Spleen (tissue), 7 donors: ENCODE measurements at regions not wholly inside any gene's neighbourhood (a gene's known extent, or its start where the extent isn't known, plus 50 kb on each side); places are given as distances from the start of the nearest gene placed in this dataset.

Experiments
- CTCF ChIP-seq, 11 experiments: fragments of 200-600 bp in 7 of 11; fragments of 450-650 bp in 4 of 11; sonication (generic) in 4 of 11; IDR thresholded peaks in 8 of 11; conservative IDR thresholded peaks in 3 of 11; 1 replicate in 7 of 11; 2 replicates in 4 of 11; pipeline versions ENCODE4 v1.4.0 to v1.8.0; 2016 to 2021; ENCODE audit warnings: antibody characterized with exemption in 11 of 11, inconsistent platforms in 4 of 11, mild to moderate bottlenecking in 1 of 11
- POLR2A ChIP-seq, 3 donors: fragments of 450-650 bp; IDR thresholded peaks; one replicate each; pipeline ENCODE4 v1.5.1; 2017; ENCODE audit warnings: antibody characterized with exemption in 3 of 3, mild to moderate bottlenecking in 1 of 3
- POLR2AphosphoS5 ChIP-seq, 3 donors: sonication (generic); formaldehyde crosslinking; IDR thresholded peaks; one replicate each; pipeline ENCODE4 v1.5.1; 2017; ENCODE audit warnings: antibody characterized with exemption in 3 of 3
- donor health status: DM: no; HTN: no; CAD: no; lungs with moderate emphysema.
- donor health status: DM: no; HTN: no; CAD: no.
- donor health status: DM: no; HTN: no; CAD: no.

DNA sequence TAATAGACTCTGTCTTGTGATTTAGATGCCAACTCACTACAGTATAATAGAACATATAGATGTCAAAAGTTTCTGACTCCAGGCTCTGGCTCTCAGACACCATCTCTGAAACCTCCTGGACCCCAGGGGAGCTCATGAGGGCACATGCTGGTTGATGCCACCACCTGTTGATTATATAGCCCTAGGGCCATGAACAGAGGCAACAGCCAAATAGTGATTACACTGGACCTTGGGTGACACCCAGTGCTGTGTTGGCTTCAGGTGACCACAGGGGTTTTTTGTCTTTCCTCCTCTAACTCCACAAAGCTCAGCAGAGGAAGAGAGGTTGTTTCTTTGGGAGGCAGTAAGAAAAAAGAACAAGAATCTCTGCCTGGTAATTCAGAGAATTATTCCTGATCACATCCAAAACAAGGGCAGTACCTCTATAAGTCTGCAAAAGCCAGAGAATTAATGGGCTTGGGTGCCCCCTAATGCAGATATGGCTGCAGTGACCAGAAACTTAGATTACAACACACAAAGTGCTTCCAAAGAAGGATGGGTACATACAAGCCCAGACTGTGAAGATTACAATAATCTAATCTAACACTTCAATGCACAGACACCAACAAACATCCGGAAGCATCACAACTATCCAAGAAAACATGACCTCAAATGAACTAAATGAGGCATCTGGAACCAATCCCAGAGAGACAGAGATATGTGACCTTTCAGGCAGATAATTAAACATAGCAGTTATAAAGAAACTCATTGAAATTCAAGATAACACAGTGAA, 1920.6 kb downstream of the ARAP2 start:
- TF ChIP-seq CTCF (IDR thresholded peaks at IDR 0.05 in 8 of 11, conservative IDR thresholded peaks at IDR 0.05 in 3 of 11) (no peak), POLR2AphosphoS5 (IDR thresholded peaks at IDR 0.05) (no peak), POLR2A (IDR thresholded peaks at IDR 0.05) (no peak)
